Mucosa of descending colon (tissue), 3 donors: ENCODE measurements at regions not wholly inside any gene's neighbourhood (a gene's known extent, or its start where the extent isn't known, plus 50 kb on each side); places are given as distances from the start of the nearest gene placed in this dataset.

Source experiments
- ATAC-seq: fragments of 200-7000 bp; cut with Tn5 transposase; one replicate; pipeline ENCODE4 v1.9.1; 2020; ENCODE audit warnings: mild to moderate bottlenecking, moderate library complexity
- DNase-seq, 3 donors: peaks; one replicate each; pipeline ENCODE4 v3.0.0-alpha.2; 2020
- H3K36me3 ChIP-seq: fragments of 200-600 bp; one replicate; pipeline ENCODE4 v1.8.0; 2021; ENCODE audit warnings: low read depth, mild to moderate bottlenecking
- H3K4me1 ChIP-seq: fragments of 200-600 bp; one replicate; pipeline ENCODE4 v1.8.0; 2021; ENCODE audit warnings: low read depth, mild to moderate bottlenecking
- H3K4me3 ChIP-seq: fragments of 200-600 bp; one replicate; pipeline ENCODE4 v1.8.0; 2021; ENCODE audit warnings: mild to moderate bottlenecking
- H3K9me3 ChIP-seq: fragments of 200-600 bp; one replicate; pipeline ENCODE4 v1.8.0; 2021; ENCODE audit warnings: mild to moderate bottlenecking
- CTCF ChIP-seq: fragments of 200-600 bp; IDR thresholded peaks from one replicate; pipeline ENCODE4 v1.8.0; 2022; ENCODE audit warnings: antibody characterized with exemption, mild to moderate bottlenecking
- intact Hi-C, 2 donors: fragments of 100-400 bp; cut with DNase I in 1 of 2; cut with micrococcal nuclease in 1 of 2; formaldehyde crosslinking; loops; one replicate each; pipeline versions ENCODE4 v1.11.0 to v1.11.1; 2022; cut with DNase I, micrococcal nuclease
- donor health status: DM: no; HTN: no; CAD: no; lungs with moderate emphysema.
- donor health status: DM: no; HTN: no; CAD: no.
- donor health status: DM: no; HTN: yes; CAD: no.

DNA sequence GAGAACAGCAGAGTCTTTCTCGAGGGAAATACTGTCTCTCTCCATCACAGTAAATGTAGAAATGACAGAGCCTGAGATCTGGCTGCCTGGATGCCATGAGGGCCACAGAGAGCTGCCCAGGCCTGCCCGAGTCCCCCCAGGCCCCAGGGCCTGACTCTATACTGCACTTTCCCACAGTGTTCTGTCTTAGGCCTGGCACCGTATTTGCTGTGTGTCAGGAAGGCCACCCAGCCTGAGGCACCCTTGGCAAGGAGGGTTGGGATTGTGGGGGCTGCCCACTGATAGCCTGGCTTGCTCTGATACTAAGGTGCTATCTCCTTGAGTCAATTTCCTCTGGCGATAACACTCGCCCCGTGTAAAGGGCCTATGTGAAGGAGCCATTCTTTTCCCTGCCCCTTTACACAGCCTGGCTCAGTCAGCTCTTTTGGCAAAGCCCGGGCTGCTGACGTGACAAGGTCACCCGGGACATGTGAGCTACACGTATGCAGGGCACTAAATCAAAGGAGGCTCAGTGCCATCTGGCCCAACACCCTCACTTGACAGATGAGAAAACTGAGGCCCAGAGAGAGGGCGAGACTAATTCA lies 630.1 kb upstream of the KLF4 start:
- no peak for TF ChIP-seq CTCF
- ATAC-seq = no peak
- H3K9me3 ChIP-seq = no peaks in the 10 kb centered on the region
- H3K36me3 ChIP-seq = no peaks in the 10 kb centered on the region
- no peak for DNase-seq
- intact Hi-C loops = no loop called here
- H3K4me3 ChIP-seq = no peak overlapping the region
- H3K4me1 ChIP-seq = no peaks in the 10 kb centered on the region

GRCh38 chr9:108117795-108118194 lies 628.2 kb upstream of the KLF4 start:
- no peak for ATAC-seq
- no peaks in the 10 kb centered on the region for H3K9me3 ChIP-seq
- intact Hi-C loops = no loop called here
- H3K4me3 ChIP-seq = no peak overlapping the region
- no peaks in the 10 kb centered on the region for H3K4me1 ChIP-seq
- DNase-seq = no peak
- no peaks in the 10 kb centered on the region for H3K36me3 ChIP-seq
- no peak for TF ChIP-seq CTCF

GRCh38 chr9:108117306-108117705 lies 627.7 kb upstream of the KLF4 start:
- no peak for ATAC-seq
- TF ChIP-seq CTCF = no peak
- no peak for DNase-seq
- Histone ChIP-seq H3K36me3 (no peaks in the 10 kb centered on the region), H3K9me3 (no peaks in the 10 kb centered on the region), H3K4me3 (no peak overlapping the region), H3K4me1 (no peaks in the 10 kb centered on the region)
- intact Hi-C loops = no loop called here

DNA sequence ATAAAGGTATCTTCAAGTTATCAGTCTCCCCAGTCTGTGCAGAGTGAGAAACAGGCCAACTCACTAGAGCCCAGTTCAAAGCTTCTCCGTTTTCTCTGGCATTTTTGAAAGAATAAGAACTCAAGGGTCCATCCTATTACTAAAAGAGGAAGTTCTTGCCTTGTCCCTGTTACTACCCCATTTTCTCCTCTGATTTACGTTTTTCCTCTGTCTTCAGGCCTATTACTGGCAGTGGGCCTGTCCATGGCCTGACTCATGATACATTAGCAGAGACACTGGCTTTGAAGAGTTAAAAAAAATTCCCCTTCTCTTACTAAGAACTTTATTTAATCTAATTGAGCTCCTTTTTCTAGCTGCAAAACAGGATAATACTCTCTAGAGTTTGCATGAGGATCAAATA lies 624.0 kb upstream of the KLF4 start:
- no peak for ATAC-seq
- TF ChIP-seq CTCF = no peak
- intact Hi-C loops = no loop called here

GRCh38 chr9:108109927-108110690 lies 620.5 kb upstream of the KLF4 start:
- Histone ChIP-seq H3K9me3 (no peaks in the 10 kb centered on the region), H3K4me1 (no peaks in the 10 kb centered on the region), H3K4me3 (no peak overlapping the region), H3K36me3 (no peaks in the 10 kb centered on the region)
- intact Hi-C loops = no loop called here
- DNase-seq = no peak
- ATAC-seq = no peak
- no peak for TF ChIP-seq CTCF

More for the DNA sequence above, 624.0 kb upstream of the KLF4 start:
- H3K4me1 ChIP-seq = no peaks in the 10 kb centered on the region
- no peak for DNase-seq
- H3K36me3 ChIP-seq = no peaks in the 10 kb centered on the region
- H3K4me3 ChIP-seq = no peak overlapping the region
- no peaks in the 10 kb centered on the region for H3K9me3 ChIP-seq
